HepG2 (cell line): ENCODE measurements at regions not wholly inside any gene's neighbourhood (a gene's known extent, or its start where the extent isn't known, plus 50 kb on each side); places are given as distances from the start of the nearest gene placed in this dataset.

ENCODE experiments used
- ATAC-seq: fragments of 200-7000 bp; cut with Tn5 transposase; 3 replicates; pipeline ENCODE4 v1.9.1; 2020; ENCODE audit warnings: mild to moderate bottlenecking, moderate library complexity
- BruUV-seq: library from RNA; stranded (reverse); fragments of 400-500 nt; replicated peaks from 2 replicates; lab custom pipeline; 2021; lab: Mats Ljungman, UMichigan
- CTCF ChIA-PET: fragments of 300-600 bp; formaldehyde crosslinking; extraction: SDS; loops from one replicate; lab custom pipeline; 2021; ENCODE audit warnings: low total read pairs, inconsistent platforms, low intra/inter-chr PET ratio; lab: Yijun Ruan, JAX
- POLR2A ChIA-PET: fragments of 350-600 bp; sonication (Branson Sonifier 250); formaldehyde crosslinking; loops from one replicate; lab custom pipeline; 2020; ENCODE audit warnings: antibody characterized with exemption, inconsistent platforms; lab: Yijun Ruan, JAX
- DNase-seq: peaks from one replicate; pipeline ENCODE4 v3.0.0-alpha.2; 2015; ENCODE audit warnings: low spot score
- FAIRE-seq: peaks from 3 replicates; lab custom pipeline; 2011; peaks lifted over from hg19 to GRCh38; lab: Jason Lieb, UNC
- H2AFZ ChIP-seq: one replicate; pipeline ENCODE4 v1.6.1; 2011; ENCODE audit warnings: low read length, inconsistent platforms
- H3K27ac ChIP-seq: fragments of 300-600 bp; 3 replicates; pipeline ENCODE4 v1.8.0; 2011; ENCODE audit warnings: mixed run types, mild to moderate bottlenecking, mixed read lengths, low read length, inconsistent platforms; ENCODE audit not compliant: insufficient read depth; ENCODE audit errors: extremely low read length
- H3K27me3 ChIP-seq, 2 experiments: fragments of 200-600 bp in 1 of 2; 2 replicates in 1 of 2; 3 replicates in 1 of 2; pipeline versions ENCODE4 v1.6.0 to v1.8.0; 2011; ENCODE audit warnings: low read length in 2 of 2, mild to moderate bottlenecking in 2 of 2, moderate library complexity in 2 of 2, inconsistent platforms in 1 of 2; ENCODE audit not compliant: insufficient read depth in 2 of 2, control insufficient read depth in 1 of 2
- H3K36me3 ChIP-seq, 2 experiments: fragments of 200-600 bp in 1 of 2; replicated peaks in 1 of 2; 2 replicates in 1 of 2; 3 replicates in 1 of 2; pipeline versions ENCODE4 v1.5.1 to v1.8.0; 2011; ENCODE audit warnings: low read length in 2 of 2, inconsistent platforms in 1 of 2; ENCODE audit not compliant: insufficient read depth in 2 of 2, control insufficient read depth in 1 of 2
- H3K4me1 ChIP-seq: 2 replicates; pipeline ENCODE4 v1.5.1; 2012; ENCODE audit warnings: low read length, inconsistent platforms; ENCODE audit not compliant: insufficient read depth
- H3K4me2 ChIP-seq: 2 replicates; pipeline ENCODE4 v1.6.0; 2011; ENCODE audit warnings: low read depth, low read length, inconsistent platforms
- H3K4me3 ChIP-seq, 3 experiments: fragments of 200-600 bp in 1 of 3; sonication (generic), shearing (Covaris generic) in 1 of 3; replicated peaks in 1 of 3; 2 replicates each; pipeline ENCODE4 v1.5.1; 2011 to 2016; ENCODE audit warnings: low read length in 3 of 3, inconsistent platforms in 2 of 3, low read depth in 2 of 3, mild to moderate bottlenecking in 2 of 3, control low read depth in 1 of 3, mixed read lengths in 1 of 3; ENCODE audit not compliant: insufficient read depth in 1 of 3
- H3K79me2 ChIP-seq: one replicate; pipeline ENCODE4 v1.6.1; 2011; ENCODE audit warnings: low read length, inconsistent platforms; ENCODE audit not compliant: insufficient read depth
- H3K9ac ChIP-seq: 2 replicates; pipeline ENCODE4 v1.6.0; 2011; ENCODE audit warnings: mild to moderate bottlenecking, low read depth, low read length, inconsistent platforms; ENCODE audit not compliant: insufficient read depth
- H3K9me3 ChIP-seq: 2 replicates; pipeline ENCODE4 v1.5.1; 2012; ENCODE audit warnings: mild to moderate bottlenecking, low read length
- H4K20me1 ChIP-seq: 2 replicates; pipeline ENCODE4 v1.6.0; 2011; ENCODE audit warnings: inconsistent platforms, mild to moderate bottlenecking, low read length, moderate library complexity; ENCODE audit not compliant: insufficient read depth
- ARNT ChIP-seq: fragments of 450-650 bp; IDR thresholded peaks from 2 replicates; pipeline ENCODE4 v1.6.1; 2017
- DNMT3B ChIP-seq: conservative IDR thresholded peaks from 2 replicates; pipeline ENCODE4 v1.6.1; 2016; ENCODE audit warnings: missing biosample characterization, control low read depth
- DZIP1 ChIP-seq: sonication (generic); formaldehyde crosslinking; IDR thresholded peaks from 2 replicates; pipeline ENCODE4 v1.5.0; 2020; ENCODE audit warnings: mild to moderate bottlenecking, missing genetic modification reagents
- FUBP1 ChIP-seq: sonication (generic); formaldehyde crosslinking; IDR thresholded peaks from 2 replicates; pipeline ENCODE4 v1.5.1; 2020; ENCODE audit warnings: missing genetic modification reagents, mild to moderate bottlenecking, borderline replicate concordance
- HNF4A ChIP-seq: sonication (generic); formaldehyde crosslinking; IDR thresholded peaks from 2 replicates; pipeline ENCODE4 v1.4.0; 2020; ENCODE audit warnings: missing genetic modification reagents
- KLF11 ChIP-seq: IDR thresholded peaks from 2 replicates; pipeline ENCODE4 v1.6.1; 2016; ENCODE audit warnings: missing compliant biosample characterization
- KLF15 ChIP-seq: sonication (generic); formaldehyde crosslinking; IDR thresholded peaks from 2 replicates; pipeline ENCODE4 v1.8.1; 2023; ENCODE audit warnings: borderline replicate concordance, mild to moderate bottlenecking, inconsistent platforms, missing genetic modification reagents, mixed read lengths
- KLF9 ChIP-seq: IDR thresholded peaks from 2 replicates; pipeline ENCODE4 v1.6.1; 2016; ENCODE audit warnings: low read depth
- NFKB2 ChIP-seq: sonication (generic); formaldehyde crosslinking; IDR thresholded peaks from 2 replicates; pipeline ENCODE4 v1.4.0; 2020; ENCODE audit warnings: missing genetic modification reagents, borderline replicate concordance
- NONO ChIP-seq, 2 experiments: fragments of 450-650 bp in 1 of 2; sonication (generic) in 1 of 2; formaldehyde crosslinking in 1 of 2; IDR thresholded peaks in 1 of 2; conservative IDR thresholded peaks in 1 of 2; 2 replicates each; pipeline versions ENCODE4 v1.6.1 to v1.8.0; 2017 to 2022; ENCODE audit warnings: mild to moderate bottlenecking in 1 of 2, missing genetic modification reagents in 1 of 2, moderate library complexity in 1 of 2
- ZNF576 ChIP-seq: sonication (generic); formaldehyde crosslinking; IDR thresholded peaks from 2 replicates; pipeline ENCODE4 v1.4.0; 2020; ENCODE audit warnings: mild to moderate bottlenecking, missing genetic modification reagents
- in situ Hi-C: cut with HindIII; loops from 2 replicates; pipeline ENCODE4 v1.10.0; 2017; ENCODE audit warnings: low pct_unique_long_range_greater_than_20kb; ENCODE audit not compliant: extremely low pct_ligation_motif_present
- intact Hi-C: fragments of 100-400 bp; cut with micrococcal nuclease; formaldehyde crosslinking; loops from one replicate; pipeline ENCODE4 v1.10.0; 2022; ENCODE audit not compliant: unreplicated experiment

GRCh38 chr4:27242217-27242616 lies 381.6 kb downstream of the STIM2 start:
- Histone ChIP-seq H2AFZ (no peak overlapping the region), H3K4me1 (no peaks in the 10 kb centered on the region), H3K79me2 (no peaks in the 10 kb centered on the region), H3K9ac (no peak overlapping the region)
- POLR2A ChIA-PET = no interaction called here
- no peak for ATAC-seq
- no peak for TF ChIP-seq NFKB2 (CRISPR knock-in tag)
- TF ChIP-seq ZNF576 = no peak
- no peak for TF ChIP-seq ARNT
- TF ChIP-seq KLF11 (CRISPR knock-in tag) = no peak
- TF ChIP-seq DZIP1 (CRISPR knock-in tag) = no peak
- no peak for TF ChIP-seq HNF4A (CRISPR knock-in tag)
- no peak for TF ChIP-seq KLF9 (CRISPR knock-in tag)
- TF ChIP-seq NONO (IDR thresholded peaks at IDR 0.05) = no peak
- TF ChIP-seq NONO (CRISPR knock-in tag; conservative IDR thresholded peaks at IDR 0.05) = no peak
- TF ChIP-seq FUBP1 (CRISPR knock-in tag) = no peak
- no peak for TF ChIP-seq DNMT3B (CRISPR knock-in tag)
- TF ChIP-seq KLF15 (CRISPR knock-in tag) = no peak
- TF ChIP-seq, all 625 proteins: peak for 0
- CTCF ChIA-PET = no interaction called here
- no peak overlapping the region for H3K27ac ChIP-seq
- H3K4me2 ChIP-seq = no peak overlapping the region
- DNase-seq (no peak), FAIRE-seq (no peak)
- H4K20me1 ChIP-seq = no peaks in the 10 kb centered on the region
- no peaks in the 10 kb centered on the region for H3K27me3 ChIP-seq
- in situ Hi-C loops (no loop called here), intact Hi-C loops (no loop called here)
- no peaks in the 10 kb centered on the region for H3K36me3 ChIP-seq
- no TSS peak for BruUV-seq
- no peak overlapping the region for H3K4me3 ChIP-seq
- no peaks in the 10 kb centered on the region for H3K9me3 ChIP-seq
